H1 (cell line): ENCODE measurements at regions not wholly inside any gene's neighbourhood (a gene's known extent, or its start where the extent isn't known, plus 50 kb on each side); places are given as distances from the start of the nearest gene placed in this dataset.

Source experiments
- CTCF ChIA-PET: fragments of 300-600 bp; sonication (Branson Sonifier 250); formaldehyde crosslinking; loops from one replicate; lab custom pipeline; 2021; ENCODE audit not compliant: partially characterized antibody; lab: Charles Lee
- POLR2A ChIA-PET: fragments of 300-600 bp; sonication (Branson Sonifier 250); formaldehyde crosslinking; loops from one replicate; lab custom pipeline; 2021; ENCODE audit warnings: inconsistent platforms; ENCODE audit not compliant: partially characterized antibody; lab: Charles Lee
- DNase-seq, 2 experiments: peaks; one replicate each; pipeline versions ENCODE4 v3.0.0 to v3.0.0-alpha.2; 2010 to 2022; ENCODE audit warnings: low spot score in 2 of 2, low read depth in 1 of 2, mixed read lengths in 1 of 2
- FAIRE-seq: peaks from 2 replicates; lab custom pipeline; 2011; peaks lifted over from hg19 to GRCh38; lab: Jason Lieb, UNC
- H2AFZ ChIP-seq: 2 replicates; pipeline ENCODE4 v1.8.1; 2012; ENCODE audit warnings: low read length, inconsistent platforms
- H2AK5ac ChIP-seq: 2 replicates; pipeline ENCODE4 v1.6.1; 2013; ENCODE audit warnings: low read depth, low read length
- H2BK120ac ChIP-seq: replicated peaks from 2 replicates; pipeline ENCODE3; 2013; ENCODE audit warnings: low read depth, low read length, inconsistent platforms
- H2BK12ac ChIP-seq: 2 replicates; pipeline ENCODE4 v1.6.1; 2013; ENCODE audit warnings: low read depth, low read length
- H2BK15ac ChIP-seq: 2 replicates; pipeline ENCODE4 v1.6.1; 2013; ENCODE audit warnings: low read length
- H2BK20ac ChIP-seq: 2 replicates; pipeline ENCODE4 v1.6.1; 2013; ENCODE audit warnings: low read length
- H2BK5ac ChIP-seq: 2 replicates; pipeline ENCODE4 v1.6.1; 2013; ENCODE audit warnings: low read depth, low read length
- H3K14ac ChIP-seq: 2 replicates; pipeline ENCODE4 v1.6.1; 2013; ENCODE audit warnings: inconsistent platforms; ENCODE audit not compliant: insufficient read length
- H3K18ac ChIP-seq: 2 replicates; pipeline ENCODE4 v1.6.1; 2013; ENCODE audit warnings: low read length; ENCODE audit errors: extremely low read depth
- H3K23ac ChIP-seq: 2 replicates; pipeline ENCODE4 v1.6.1; 2013; ENCODE audit warnings: inconsistent platforms; ENCODE audit not compliant: insufficient read length
- H3K23me2 ChIP-seq: 2 replicates; pipeline ENCODE4 v1.6.1; 2013; ENCODE audit warnings: low read depth, low read length
- H3K27ac ChIP-seq: 2 replicates; pipeline ENCODE4 v1.6.1; 2011; ENCODE audit warnings: low read depth, low read length, inconsistent platforms
- H3K27me3 ChIP-seq, 4 experiments: replicated peaks in 1 of 4; 1 replicate in 1 of 4; 2 replicates in 3 of 4; pipeline versions ENCODE4 v1.6.1 to v1.8.1; 2011 to 2013; ENCODE audit warnings: low read length in 3 of 4, mild to moderate bottlenecking in 3 of 4, inconsistent platforms in 2 of 4, mixed read lengths in 2 of 4, moderate library complexity in 1 of 4; ENCODE audit not compliant: control insufficient read depth in 3 of 4, insufficient read depth in 3 of 4; ENCODE audit errors: extremely low read depth in 1 of 4
- H3K36me3 ChIP-seq, 4 experiments: 2 replicates each; pipeline versions ENCODE4 v1.6.1 to v1.8.1; 2011 to 2013; ENCODE audit warnings: mild to moderate bottlenecking in 4 of 4, low read length in 3 of 4, moderate library complexity in 2 of 4, control low read depth in 1 of 4, inconsistent platforms in 1 of 4; ENCODE audit not compliant: insufficient read depth in 4 of 4, control insufficient read depth in 2 of 4
- H3K4ac ChIP-seq: replicated peaks from 2 replicates; pipeline ENCODE3; 2013; ENCODE audit warnings: low read length, low read depth, mixed read lengths, inconsistent platforms; ENCODE audit not compliant: insufficient read length
- H3K4me1 ChIP-seq, 4 experiments: replicated peaks in 1 of 4; 1 replicate in 1 of 4; 2 replicates in 3 of 4; pipeline versions ENCODE4 v1.6.1 to v1.8.1; 2011 to 2013; ENCODE audit warnings: low read length in 3 of 4, inconsistent platforms in 2 of 4, mixed read lengths in 1 of 4; ENCODE audit not compliant: insufficient read depth in 4 of 4, control insufficient read depth in 3 of 4
- H3K4me2 ChIP-seq, 2 experiments: 2 replicates each; pipeline versions ENCODE4 v1.6.1 to v1.8.1; 2011 to 2013; ENCODE audit warnings: low read depth in 2 of 2, low read length in 2 of 2, control low read depth in 1 of 2, inconsistent platforms in 1 of 2, mild to moderate bottlenecking in 1 of 2; ENCODE audit not compliant: insufficient read depth in 1 of 2
- H3K4me3 ChIP-seq, 4 experiments: fragments of 200-600, 300-600 bp in 1 of 4; sonication (generic), shearing (Covaris generic), sonication (Bioruptor Twin) in 1 of 4; 2 replicates each; pipeline versions ENCODE4 v1.5.1 to v1.8.1; 2011 to 2016; ENCODE audit warnings: low read length in 4 of 4, low read depth in 3 of 4, control low read depth in 2 of 4, inconsistent platforms in 2 of 4, mild to moderate bottlenecking in 2 of 4, mixed read lengths in 1 of 4, moderate library complexity in 1 of 4; ENCODE audit not compliant: insufficient read depth in 2 of 4; ENCODE audit errors: extremely low read depth in 1 of 4
- H3K56ac ChIP-seq: replicated peaks from 2 replicates; pipeline ENCODE3; 2013; ENCODE audit warnings: low read depth, mild to moderate bottlenecking, mixed read lengths, low read length, inconsistent platforms; ENCODE audit not compliant: insufficient read length
- H3K79me1 ChIP-seq: 2 replicates; pipeline ENCODE4 v1.6.1; 2013; ENCODE audit warnings: low read depth, low read length, control low read depth
- H3K79me2 ChIP-seq, 2 experiments: 2 replicates each; pipeline versions ENCODE4 v1.6.1 to v1.8.1; 2012 to 2013; ENCODE audit warnings: low read length in 2 of 2, mild to moderate bottlenecking in 2 of 2, inconsistent platforms in 1 of 2; ENCODE audit not compliant: insufficient read depth in 2 of 2, control insufficient read depth in 1 of 2
- H3K9ac ChIP-seq, 4 experiments: replicated peaks in 1 of 4; 1 replicate in 1 of 4; 2 replicates in 3 of 4; pipeline versions ENCODE4 v1.6.1 to v1.8.1; 2011 to 2013; ENCODE audit warnings: low read depth in 3 of 4, low read length in 3 of 4, control low read depth in 2 of 4, mild to moderate bottlenecking in 2 of 4, moderate library complexity in 2 of 4, inconsistent platforms in 1 of 4; ENCODE audit errors: extremely low read depth in 1 of 4
- H3K9me3 ChIP-seq, 2 experiments: 2 replicates each; pipeline versions ENCODE4 v1.6.1 to v1.8.1; 2012 to 2013; ENCODE audit warnings: mild to moderate bottlenecking in 2 of 2, moderate library complexity in 2 of 2, control low read depth in 1 of 2, inconsistent platforms in 1 of 2, low read depth in 1 of 2, low read length in 1 of 2, mixed read lengths in 1 of 2; ENCODE audit not compliant: insufficient read depth in 2 of 2
- H4K20me1 ChIP-seq, 2 experiments: replicated peaks in 1 of 2; 2 replicates each; pipeline versions ENCODE3 to v1.8.1; 2011 to 2013; ENCODE audit warnings: inconsistent platforms in 2 of 2, low read length in 2 of 2, mild to moderate bottlenecking in 1 of 2; ENCODE audit not compliant: insufficient read depth in 2 of 2, control insufficient read depth in 1 of 2
- H4K5ac ChIP-seq: 2 replicates; pipeline ENCODE4 v1.6.1; 2013; ENCODE audit warnings: low read length, low read depth, mixed read lengths, inconsistent platforms; ENCODE audit not compliant: insufficient read length
- H4K8ac ChIP-seq: 2 replicates; pipeline ENCODE4 v1.8.0; 2013; ENCODE audit warnings: mild to moderate bottlenecking, moderate library complexity, low read length, inconsistent platforms; ENCODE audit not compliant: insufficient read depth; ENCODE audit errors: extremely low read depth
- H4K91ac ChIP-seq: replicated peaks from 2 replicates; pipeline ENCODE3; 2013; ENCODE audit warnings: low read length, mixed read lengths, inconsistent platforms; ENCODE audit not compliant: insufficient read length
- KDM5A ChIP-seq: fragments of 200-600 bp; IDR thresholded peaks from 2 replicates; pipeline ENCODE4 v1.7.1; 2012; ENCODE audit warnings: mild to moderate bottlenecking, low read length, inconsistent platforms, mixed read lengths
- WGBS, 2 experiments: shearing (Covaris generic) in 1 of 2; methylation state at CpG; one replicate each; pipeline versions ENCODE4 v1.1.6 to v1.1.7; 2013 to 2015; ENCODE audit warnings: low lambda C conversion rate in 2 of 2, mixed read lengths in 2 of 2, inconsistent platforms in 1 of 2, low coverage in 1 of 2, missing lambda C conversion rate in 1 of 2; ENCODE audit not compliant: insufficient replicate concordance in 2 of 2, insufficient coverage in 1 of 2, insufficient read length in 1 of 2; ENCODE audit errors: extremely low coverage in 1 of 2, missing lambda C conversion rate in 1 of 2; 5-methylcytosine and 5-hydroxymethylcytosine counted together
- TF ChIP-seq, protein P1 (sequence below), 3 experiments: IDR thresholded peaks; 1 replicate in 2 of 3; 2 replicates in 1 of 3; pipeline versions ENCODE4 v1.5.1 to v1.6.1; 2011; ENCODE audit warnings: low read length in 3 of 3, mild to moderate bottlenecking in 3 of 3, inconsistent platforms in 2 of 3, low read depth in 1 of 3, moderate library complexity in 1 of 3; ENCODE audit not compliant: insufficient read depth in 1 of 3; ENCODE audit errors: control extremely low read depth in 1 of 3

DNA sequence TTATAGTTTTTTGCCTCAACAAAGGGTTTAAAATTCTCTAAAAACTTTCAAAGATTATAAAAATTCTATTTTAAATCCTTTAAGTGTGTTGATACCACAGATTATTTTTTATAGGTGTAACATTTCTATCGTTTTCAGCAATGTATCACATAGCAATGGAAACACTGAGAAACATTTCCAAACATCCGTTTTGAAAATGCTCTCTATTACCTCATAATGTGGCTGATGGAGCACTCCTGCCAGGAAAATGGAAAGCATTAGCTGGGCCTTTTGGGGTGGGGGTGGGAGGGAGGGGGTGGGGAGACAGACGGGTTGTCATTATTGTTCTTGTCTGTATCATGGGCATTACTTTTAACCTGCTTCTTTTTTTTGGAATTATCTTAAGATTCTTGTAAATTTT, 516.5 kb downstream of the ACTL7B start:
- WGBS, 2 experiments, result 91% methylated on average over 2 of the region's 3 CpGs; no CpG with 5 or more reads in 1 of the 2 experiments
- Histone ChIP-seq H2BK5ac (no peak overlapping the region), H2BK120ac (no peak overlapping the region), H4K20me1 (no peaks in the 10 kb centered on the region), H4K5ac (no peak overlapping the region), H3K27ac (no peak overlapping the region), H4K8ac (no peak overlapping the region), H3K4me1 (no peaks in the 10 kb centered on the region), H3K79me2 (no peaks in the 10 kb centered on the region), H2BK20ac (no peak overlapping the region), H3K23me2 (no peaks in the 10 kb centered on the region), H3K36me3 (no peaks in the 10 kb centered on the region), H3K9me3 (no peaks in the 10 kb centered on the region), H3K14ac (no peak overlapping the region), H3K18ac (no peak overlapping the region), H3K9ac (no peak overlapping the region), H2AFZ (no peak overlapping the region), H3K27me3 (no peaks in the 10 kb centered on the region), H4K91ac (no peak overlapping the region), H2AK5ac (no peak overlapping the region), H3K79me1 (no peaks in the 10 kb centered on the region), H3K4ac (no peak overlapping the region), H2BK12ac (no peak overlapping the region), H3K56ac (no peak overlapping the region), H3K4me3 (no peak overlapping the region), H3K23ac (no peak overlapping the region), H2BK15ac (no peak overlapping the region), H3K4me2 (no peak overlapping the region)
- FAIRE-seq (no peak), DNase-seq (no peak)
- TF ChIP-seq, protein P1, sequence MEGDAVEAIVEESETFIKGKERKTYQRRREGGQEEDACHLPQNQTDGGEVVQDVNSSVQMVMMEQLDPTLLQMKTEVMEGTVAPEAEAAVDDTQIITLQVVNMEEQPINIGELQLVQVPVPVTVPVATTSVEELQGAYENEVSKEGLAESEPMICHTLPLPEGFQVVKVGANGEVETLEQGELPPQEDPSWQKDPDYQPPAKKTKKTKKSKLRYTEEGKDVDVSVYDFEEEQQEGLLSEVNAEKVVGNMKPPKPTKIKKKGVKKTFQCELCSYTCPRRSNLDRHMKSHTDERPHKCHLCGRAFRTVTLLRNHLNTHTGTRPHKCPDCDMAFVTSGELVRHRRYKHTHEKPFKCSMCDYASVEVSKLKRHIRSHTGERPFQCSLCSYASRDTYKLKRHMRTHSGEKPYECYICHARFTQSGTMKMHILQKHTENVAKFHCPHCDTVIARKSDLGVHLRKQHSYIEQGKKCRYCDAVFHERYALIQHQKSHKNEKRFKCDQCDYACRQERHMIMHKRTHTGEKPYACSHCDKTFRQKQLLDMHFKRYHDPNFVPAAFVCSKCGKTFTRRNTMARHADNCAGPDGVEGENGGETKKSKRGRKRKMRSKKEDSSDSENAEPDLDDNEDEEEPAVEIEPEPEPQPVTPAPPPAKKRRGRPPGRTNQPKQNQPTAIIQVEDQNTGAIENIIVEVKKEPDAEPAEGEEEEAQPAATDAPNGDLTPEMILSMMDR (IDR thresholded peaks at IDR 0.05; ENCODE audit: control extremely low read depth in 1 of 3, insufficient read depth in 1 of 3, low read depth in 1 of 3, low read length in 3 of 3), result no peak
- no peak for TF ChIP-seq KDM5A
- ChIA-PET CTCF (interaction anchor here (1.0 kb wide), 1 partner anchor 74 kb away, joined by 3 read pairs; no protein-coding TSS in a partner anchor), POLR2A (no interaction called here)
